K562 (cell line): ENCODE measurements at regions not wholly inside any gene's neighbourhood (a gene's known extent, or its start where the extent isn't known, plus 50 kb on each side); places are given as distances from the start of the nearest gene placed in this dataset.
A peak's percentile ranks its signal among the peaks of the same experiment; 100 is the strongest.

Experiments used
- ATAC-seq: fragments of 200-7000 bp; cut with Tn5 transposase; 3 replicates; pipeline ENCODE4 v1.9.1; 2020; ENCODE audit warnings: moderate library complexity
- BruUV-seq: library from RNA; stranded (reverse); fragments of 400-500 nt; replicated peaks from 2 replicates; lab custom pipeline; 2021; lab: Mats Ljungman, UMichigan
- CTCF ChIA-PET: fragments of 300-600 bp; formaldehyde crosslinking; extraction: SDS; loops from one replicate; lab custom pipeline; 2021; ENCODE audit warnings: low intra/inter-chr PET ratio; lab: Yijun Ruan, JAX
- POLR2A ChIA-PET: fragments of 300-600, 350-650 bp; sonication (Branson Sonifier 250); formaldehyde crosslinking; extraction: SDS; loops from one replicate; lab custom pipeline; 2021; ENCODE audit warnings: antibody characterized with exemption, inconsistent platforms; lab: Yijun Ruan, JAX
- DNase-seq, 4 experiments: peaks; one replicate each; pipeline versions ENCODE4 v3.0.0 to v3.0.0-alpha.2; 2011 to 2018; ENCODE audit warnings: low spot score in 3 of 4, mixed read lengths in 3 of 4; ENCODE audit errors: extremely low read depth in 1 of 4
- FAIRE-seq: peaks from 2 replicates; lab custom pipeline; 2011; peaks lifted over from hg19 to GRCh38; lab: Jason Lieb, UNC
- H2AFZ ChIP-seq: 2 replicates; pipeline ENCODE4 v1.6.0; 2011; ENCODE audit warnings: low read depth, low read length, control low read depth, inconsistent platforms
- H3K27ac ChIP-seq: fragments of 200-600 bp; 3 replicates; pipeline ENCODE4 v1.8.0; 2011; ENCODE audit warnings: low read depth, mild to moderate bottlenecking, control low read depth, inconsistent platforms, low read length, moderate library complexity, mixed read lengths; ENCODE audit errors: extremely low read depth
- H3K27me3 ChIP-seq, 2 experiments: fragments of 300-600 bp in 1 of 2; 2 replicates in 1 of 2; 3 replicates in 1 of 2; pipeline versions ENCODE4 v1.6.0 to v1.8.0; 2011; ENCODE audit warnings: inconsistent platforms in 2 of 2, low read length in 2 of 2, mild to moderate bottlenecking in 1 of 2, mixed read lengths in 1 of 2, moderate library complexity in 1 of 2; ENCODE audit not compliant: control insufficient read depth in 2 of 2, insufficient read depth in 2 of 2
- H3K36me3 ChIP-seq: fragments of 300-600 bp; 3 replicates; pipeline ENCODE4 v1.8.0; 2011; ENCODE audit warnings: mild to moderate bottlenecking, low read length, inconsistent platforms; ENCODE audit not compliant: control insufficient read depth, insufficient read depth
- H3K4me1 ChIP-seq, 2 experiments: fragments of 200-600 bp in 1 of 2; replicated peaks in 1 of 2; 2 replicates in 1 of 2; 3 replicates in 1 of 2; pipeline versions ENCODE4 v1.5.1 to v1.8.0; 2011; ENCODE audit warnings: inconsistent platforms in 2 of 2, low read length in 2 of 2, mild to moderate bottlenecking in 1 of 2, mixed read lengths in 1 of 2, moderate library complexity in 1 of 2; ENCODE audit not compliant: control insufficient read depth in 2 of 2, insufficient read depth in 2 of 2
- H3K4me2 ChIP-seq: 2 replicates; pipeline ENCODE4 v1.6.1; 2011; ENCODE audit warnings: low read length, control low read depth, inconsistent platforms, mixed read lengths; ENCODE audit not compliant: insufficient read depth
- H3K4me3 ChIP-seq: fragments of 200-600 bp; sonication (generic), shearing (Covaris generic); 2 replicates; pipeline ENCODE4 v1.5.1; 2016; ENCODE audit warnings: control low read depth, inconsistent platforms
- H3K79me2 ChIP-seq: fragments of 200-600 bp; 3 replicates; pipeline ENCODE4 v1.8.0; 2011; ENCODE audit warnings: low read length, inconsistent platforms; ENCODE audit not compliant: control insufficient read depth, insufficient read depth
- H3K9ac ChIP-seq, 2 experiments: 2 replicates each; pipeline versions ENCODE4 v1.6.0 to v1.6.1; 2011; ENCODE audit warnings: low read depth in 2 of 2, low read length in 2 of 2, control low read depth in 1 of 2, inconsistent platforms in 1 of 2, mild to moderate bottlenecking in 1 of 2, mixed read lengths in 1 of 2; ENCODE audit not compliant: insufficient read depth in 1 of 2
- H3K9me1 ChIP-seq: one replicate; pipeline ENCODE4 v1.6.0; 2011; ENCODE audit warnings: inconsistent platforms, mild to moderate bottlenecking, low read length, moderate library complexity; ENCODE audit not compliant: control insufficient read depth, insufficient read depth
- H3K9me3 ChIP-seq: replicated peaks from 2 replicates; pipeline ENCODE4 v1.5.1; 2011; ENCODE audit warnings: low read depth, low read length, inconsistent platforms; ENCODE audit not compliant: control insufficient read depth, insufficient read depth
- H4K20me1 ChIP-seq: replicated peaks from 2 replicates; pipeline ENCODE4 v1.6.1; 2011; ENCODE audit warnings: low read length, inconsistent platforms, mixed read lengths; ENCODE audit not compliant: control insufficient read depth, insufficient read depth
- CEBPB ChIP-seq: fragments of 450-650 bp; IDR thresholded peaks from 2 replicates; pipeline ENCODE4 v1.6.1; 2016; ENCODE audit warnings: missing genetic modification characterization, missing compliant biosample characterization
- CEBPG ChIP-seq, 3 experiments: fragments of 200-800 bp in 1 of 3; sonication (Bioruptor generic) in 1 of 3; sonication (generic) in 1 of 3; formaldehyde crosslinking in 1 of 3; IDR thresholded peaks in 2 of 3; conservative IDR thresholded peaks in 1 of 3; 2 replicates each; pipeline versions ENCODE4 v1.6.1 to v1.8.0; 2016 to 2022; ENCODE audit warnings: missing compliant biosample characterization in 2 of 3, missing genetic modification characterization in 2 of 3, mild to moderate bottlenecking in 1 of 3, missing genetic modification reagents in 1 of 3
- CHD1 ChIP-seq: fragments of 200-600 bp; sonication (generic); IDR thresholded peaks from one replicate; pipeline ENCODE4 v1.6.1; 2012; ENCODE audit warnings: mild to moderate bottlenecking, moderate library complexity, low read length, inconsistent platforms
- HDGF ChIP-seq: fragments of 450-650 bp; IDR thresholded peaks from 2 replicates; pipeline ENCODE4 v1.6.1; 2016
- PHB ChIP-seq: fragments of 250-450 bp; sonication (Bioruptor Pico); IDR thresholded peaks from 2 replicates; pipeline ENCODE4 v1.5.0; 2021
- PRMT5 ChIP-seq: sonication (generic); formaldehyde crosslinking; IDR thresholded peaks from 2 replicates; pipeline ENCODE4 v1.5.0; 2020; ENCODE audit warnings: missing genetic modification reagents
- RBM25 ChIP-seq: fragments of 200-400 bp; formaldehyde crosslinking; IDR thresholded peaks from 2 replicates; pipeline ENCODE4 v1.6.1; 2018; ENCODE audit warnings: low read length, low read depth, moderate library complexity; ENCODE audit not compliant: severe bottlenecking
- SNIP1 ChIP-seq: fragments of 450-650 bp; IDR thresholded peaks from 2 replicates; pipeline ENCODE4 v1.7.1; 2017; ENCODE audit warnings: low read depth, mild to moderate bottlenecking
- ZNF175 ChIP-seq: fragments of 200-800 bp; sonication (Bioruptor generic); IDR thresholded peaks from 2 replicates; pipeline ENCODE4 v1.6.1; 2016; ENCODE audit warnings: low read depth, mild to moderate bottlenecking, missing genetic modification characterization, missing compliant biosample characterization
- ZNF184 ChIP-seq: sonication (generic); formaldehyde crosslinking; IDR thresholded peaks from 2 replicates; pipeline ENCODE4 v1.5.0; 2020; ENCODE audit warnings: missing genetic modification reagents
- WGBS: fragments of 100-300 bp; shearing (Covaris generic); methylation state at CpG from one replicate; pipeline ENCODE4 v1.1.6; 2016; ENCODE audit warnings: low coverage, mixed read lengths; ENCODE audit not compliant: insufficient coverage; ENCODE audit errors: missing lambda C conversion rate; 5-methylcytosine and 5-hydroxymethylcytosine counted together
- in situ Hi-C: fragments of 300-500 bp; cut with MboI; formaldehyde crosslinking; loops from 4 replicates; pipeline ENCODE4 v1.15.0; 2018; ENCODE audit warnings: inconsistent platforms, mixed read lengths
- intact Hi-C: fragments of 100-400 bp; cut with micrococcal nuclease; formaldehyde crosslinking; loops from 2 replicates; pipeline ENCODE4 v1.14.2; 2022
- TF ChIP-seq, protein P1 (sequence below): fragments of 250-450 bp; sonication (Bioruptor Pico); IDR thresholded peaks from 2 replicates; pipeline ENCODE4 v1.4.0; 2020; ENCODE audit warnings: mild to moderate bottlenecking, moderate library complexity

DNA sequence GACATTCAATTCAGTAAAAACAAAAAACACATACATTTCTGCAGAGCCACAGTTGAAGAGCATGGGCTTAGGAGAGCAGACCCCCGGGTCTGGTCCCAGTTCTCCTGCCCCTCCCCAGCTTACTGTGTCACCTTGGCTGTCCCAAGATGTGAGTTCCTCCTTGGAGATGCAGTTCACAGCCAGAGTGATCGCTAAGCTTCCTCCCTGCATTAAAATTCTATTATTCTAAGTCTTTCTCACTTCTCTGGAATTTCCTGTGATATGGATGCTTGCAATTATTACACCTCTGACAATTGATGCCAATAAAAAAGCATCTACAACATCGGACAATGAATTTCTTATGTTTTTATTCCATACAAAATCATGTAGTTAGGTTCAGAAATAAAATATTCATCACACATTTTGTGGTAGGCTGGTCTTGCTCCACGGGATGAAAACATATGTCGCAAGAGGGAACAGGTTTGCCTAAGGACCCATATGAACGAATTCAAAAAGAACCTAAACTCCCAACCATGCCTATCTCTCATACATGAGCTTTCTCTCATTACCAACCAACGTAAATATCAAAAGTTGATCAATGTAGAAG, 328.5 kb upstream of the RUNX1 start:
- Histone ChIP-seq H3K27me3 (no peaks in the 10 kb centered on the region), H3K4me2 (no peak overlapping the region), H3K9ac (no peak overlapping the region), H3K9me3 (no peaks in the 10 kb centered on the region), H2AFZ (peak overlapping the region; percentile 22; the same call in 1 of the 2 replicates), H3K4me1 (peaks cover 0 to 3% of the 10 kb centered on the region in 2 experiments; a peak in 2 of 5 replicates), H3K4me3 (no peak overlapping the region), H3K36me3 (no peaks in the 10 kb centered on the region), H4K20me1 (no peaks in the 10 kb centered on the region), H3K79me2 (no peaks in the 10 kb centered on the region), H3K9me1 (no peaks in the 10 kb centered on the region), H3K27ac (no peak overlapping the region)
- no peak for TF ChIP-seq HDGF
- peak; percentile 78 for TF ChIP-seq CEBPB
- no peak for TF ChIP-seq CEBPG (CRISPR knock-in tag; IDR thresholded peaks at IDR 0.05)
- peak in 1 of 2 experiments; percentile 53; a peak in 3 of 4 replicates for TF ChIP-seq CEBPG (tag; conservative IDR thresholded peaks at IDR 0.05 in 1 of 2, IDR thresholded peaks at IDR 0.05 in 1 of 2)
- CTCF ChIA-PET: no interaction called here
- no TSS peak for BruUV-seq
- POLR2A ChIA-PET: no interaction called here
- DNase-seq (no peak), FAIRE-seq (no peak), ATAC-seq (no peak)
- WGBS: 15% methylated on average over 7 of the region's 7 CpGs
- in situ Hi-C loops: no loop called here
- intact Hi-C loops: no loop called here

GRCh38 chr21:35376406-35377135, 327.5 kb upstream of the RUNX1 start:
- H3K36me3 ChIP-seq: no peaks in the 10 kb centered on the region
- 25% methylated on average over 7 of the region's 7 CpGs for WGBS
- no peaks in the 10 kb centered on the region for H3K27me3 ChIP-seq
- H3K79me2 ChIP-seq: no peaks in the 10 kb centered on the region
- POLR2A ChIA-PET: no interaction called here
- no peak overlapping the region for H2AFZ ChIP-seq
- BruUV-seq: no TSS peak
- H3K9me1 ChIP-seq: no peaks in the 10 kb centered on the region
- DNase-seq (no peak), FAIRE-seq (no peak), ATAC-seq (no peak)
- no peaks in the 10 kb centered on the region for H3K9me3 ChIP-seq
- H3K4me3 ChIP-seq: no peak overlapping the region
- peaks cover 0 to 3% of the 10 kb centered on the region in 2 experiments; a peak in 2 of 5 replicates for H3K4me1 ChIP-seq
- no peak overlapping the region for H3K9ac ChIP-seq
- no peak overlapping the region for H3K4me2 ChIP-seq
- in situ Hi-C loops: no loop called here
- CTCF ChIA-PET: no interaction called here
- no peaks in the 10 kb centered on the region for H4K20me1 ChIP-seq
- intact Hi-C loops: no loop called here
- no peak overlapping the region for H3K27ac ChIP-seq
- TF ChIP-seq PHB (CRISPR knock-in tag) (no peak), ZNF184 (no peak), RBM25 (no peak), SNIP1 (no peak), ZNF175 (CRISPR knock-in tag) (no peak), CHD1 (no peak), PRMT5 (no peak)
- TF ChIP-seq, protein P1, sequence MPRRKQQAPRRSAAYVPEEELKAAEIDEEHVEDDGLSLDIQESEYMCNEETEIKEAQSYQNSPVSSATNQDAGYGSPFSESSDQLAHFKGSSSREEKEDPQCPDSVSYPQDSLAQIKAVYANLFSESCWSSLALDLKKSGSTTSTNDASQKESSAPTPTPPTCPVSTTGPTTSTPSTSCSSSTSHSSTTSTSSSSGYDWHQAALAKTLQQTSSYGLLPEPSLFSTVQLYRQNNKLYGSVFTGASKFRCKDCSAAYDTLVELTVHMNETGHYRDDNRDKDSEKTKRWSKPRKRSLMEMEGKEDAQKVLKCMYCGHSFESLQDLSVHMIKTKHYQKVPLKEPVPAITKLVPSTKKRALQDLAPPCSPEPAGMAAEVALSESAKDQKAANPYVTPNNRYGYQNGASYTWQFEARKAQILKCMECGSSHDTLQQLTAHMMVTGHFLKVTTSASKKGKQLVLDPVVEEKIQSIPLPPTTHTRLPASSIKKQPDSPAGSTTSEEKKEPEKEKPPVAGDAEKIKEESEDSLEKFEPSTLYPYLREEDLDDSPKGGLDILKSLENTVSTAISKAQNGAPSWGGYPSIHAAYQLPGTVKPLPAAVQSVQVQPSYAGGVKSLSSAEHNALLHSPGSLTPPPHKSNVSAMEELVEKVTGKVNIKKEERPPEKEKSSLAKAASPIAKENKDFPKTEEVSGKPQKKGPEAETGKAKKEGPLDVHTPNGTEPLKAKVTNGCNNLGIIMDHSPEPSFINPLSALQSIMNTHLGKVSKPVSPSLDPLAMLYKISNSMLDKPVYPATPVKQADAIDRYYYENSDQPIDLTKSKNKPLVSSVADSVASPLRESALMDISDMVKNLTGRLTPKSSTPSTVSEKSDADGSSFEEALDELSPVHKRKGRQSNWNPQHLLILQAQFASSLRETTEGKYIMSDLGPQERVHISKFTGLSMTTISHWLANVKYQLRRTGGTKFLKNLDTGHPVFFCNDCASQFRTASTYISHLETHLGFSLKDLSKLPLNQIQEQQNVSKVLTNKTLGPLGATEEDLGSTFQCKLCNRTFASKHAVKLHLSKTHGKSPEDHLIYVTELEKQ (CRISPR knock-in tag): no peak
